WTC11 (cell line): ENCODE measurements at regions not wholly inside any gene's neighbourhood (a gene's known extent, or its start where the extent isn't known, plus 50 kb on each side); places are given as distances from the start of the nearest gene placed in this dataset.

Experiments used
- CTCF ChIP-seq: fragments of 200-600 bp; IDR thresholded peaks from 2 replicates; pipeline ENCODE4 v1.8.0; 2022; ENCODE audit warnings: antibody characterized with exemption
- IRF1 ChIP-seq: sonication (generic); formaldehyde crosslinking; IDR thresholded peaks from 2 replicates; pipeline ENCODE4 v1.8.0; 2023; ENCODE audit warnings: missing genetic modification reagents
- JUN ChIP-seq: sonication (generic); formaldehyde crosslinking; IDR thresholded peaks from 2 replicates; pipeline ENCODE4 v1.8.0; 2023; ENCODE audit warnings: mild to moderate bottlenecking, missing genetic modification reagents
- NR2C2 ChIP-seq: sonication (generic); formaldehyde crosslinking; IDR thresholded peaks from 2 replicates; pipeline ENCODE4 v1.8.0; 2022; ENCODE audit warnings: mild to moderate bottlenecking, missing genetic modification reagents
- NR3C1 ChIP-seq: sonication (generic); formaldehyde crosslinking; conservative IDR thresholded peaks from 2 replicates; pipeline ENCODE4 v1.8.1; 2023; ENCODE audit warnings: low read depth, mild to moderate bottlenecking, missing genetic modification reagents
- TCF7 ChIP-seq: sonication (generic); formaldehyde crosslinking; IDR thresholded peaks from 2 replicates; pipeline ENCODE4 v1.8.0; 2022; ENCODE audit warnings: mild to moderate bottlenecking, low read depth, missing genetic modification reagents, moderate library complexity
- TF ChIP-seq, protein P1 (sequence below): sonication (generic); formaldehyde crosslinking; conservative IDR thresholded peaks from 2 replicates; pipeline ENCODE4 v1.8.1; 2022; ENCODE audit warnings: mild to moderate bottlenecking, missing genetic modification reagents

GRCh38 chr2:7792031-7792651, 874.9 kb downstream of the RNF144A start:
- TF ChIP-seq CTCF (no peak), TCF7 (CRISPR knock-in tag) (no peak), NR2C2 (CRISPR knock-in tag) (no peak), NR3C1 (CRISPR knock-in tag) (no peak), IRF1 (CRISPR knock-in tag) (no peak), JUN (CRISPR knock-in tag) (no peak)
- TF ChIP-seq, protein P1, sequence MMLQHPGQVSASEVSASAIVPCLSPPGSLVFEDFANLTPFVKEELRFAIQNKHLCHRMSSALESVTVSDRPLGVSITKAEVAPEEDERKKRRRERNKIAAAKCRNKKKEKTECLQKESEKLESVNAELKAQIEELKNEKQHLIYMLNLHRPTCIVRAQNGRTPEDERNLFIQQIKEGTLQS (CRISPR knock-in tag) = no peak
